ENCODE measurements at regions not wholly inside any gene's neighbourhood (a gene's known extent, or its start where the extent isn't known, plus 50 kb on each side); places are given as distances from the start of the nearest gene placed in this dataset.

- WGBS (ENCODE audit: low lambda C conversion rate): 98% methylated on average over 3 of the region's 3 CpGs
Observed at GRCh38 chr6:11396860-11397259, 140.7 kb upstream of the TMEM170B start.

GRCh38 chr6:11393713-11394627 lies 143.6 kb upstream of the TMEM170B start:
- H3K27me3 ChIP-seq (ENCODE audit: control insufficient read depth in 1 of 2, insufficient read depth in 2 of 2, low read length in 2 of 2): no peaks in the 10 kb centered on the region
- ChIA-PET CTCF (ENCODE audit: low intra/inter-chr PET ratio, low total read pairs) (no interaction called here), POLR2A (interaction anchor here (0.9 to 3.8 kb wide), 9 partner anchors 27 to 206 kb away, joined by 3 to 37 read pairs (median 5); partner anchors contain the start of gene NEDD9)
- intact Hi-C loops (cut with micrococcal nuclease; ENCODE audit: unreplicated experiment) (loop anchor here (1.0 to 5.0 kb wide), 7 partner anchors 27 to 191 kb away; no protein-coding TSS in a partner anchor), in situ Hi-C loops (cut with HindIII; ENCODE audit: extremely low pct_ligation_motif_present, low pct_unique_long_range_greater_than_20kb) (no loop called here)
- H3K4me1 ChIP-seq (ENCODE audit: insufficient read depth, low read length): peaks cover 100% of the 10 kb centered on the region
- 76% methylated on average over 7 of the region's 7 CpGs for WGBS (ENCODE audit: low lambda C conversion rate)
- DNase-seq (ENCODE audit: low spot score) (peak; percentile 54), ATAC-seq (no peak), FAIRE-seq (no peak)
- H4K20me1 ChIP-seq (ENCODE audit: insufficient read depth, low read length): no peaks in the 10 kb centered on the region
- H3K79me2 ChIP-seq (ENCODE audit: insufficient read depth, low read length): peaks cover 11% of the 10 kb centered on the region
- peak overlapping the region; percentile 98 for H3K27ac ChIP-seq (ENCODE audit: extremely low read length, insufficient read depth, low read length)
- H3K4me2 ChIP-seq (ENCODE audit: low read depth, low read length): peak overlapping the region; percentile 74
- BruUV-seq (replicated peaks): no TSS peak
- H3K9ac ChIP-seq (ENCODE audit: insufficient read depth, low read depth, low read length): peak overlapping the region; percentile 88
- H2AFZ ChIP-seq (ENCODE audit: low read length): no peak overlapping the region
- no peaks in the 10 kb centered on the region for H3K36me3 ChIP-seq (replicated peaks in 1 of 2; ENCODE audit: control insufficient read depth in 1 of 2, insufficient read depth in 2 of 2, low read length in 2 of 2)
- no peaks in the 10 kb centered on the region for H3K9me3 ChIP-seq (ENCODE audit: low read length)
- peak overlapping the region in 1 of 3 experiments; percentile 20; a peak in 1 of 6 replicates for H3K4me3 ChIP-seq (replicated peaks in 1 of 3; ENCODE audit: insufficient read depth in 1 of 3, low read depth in 2 of 3, low read length in 3 of 3)
- TF ChIP-seq ZNF496 (CRISPR knock-in tag; IDR thresholded peaks at IDR 0.05; ENCODE audit: insufficient replicate concordance) (no peak), ZNF264 (CRISPR knock-in tag; IDR thresholded peaks at IDR 0.05) (0 out of 2 replicates have a peak, but pooled peaks have one; percentile 22), TARDBP (CRISPR knock-in tag; IDR thresholded peaks at IDR 0.05) (peak; percentile 27; the same call in 1 of the 2 replicates), ZBTB37 (CRISPR knock-in tag; IDR thresholded peaks at IDR 0.05) (0 out of 2 replicates have a peak, but pooled peaks have one; percentile 6), ZBTB10 (CRISPR knock-in tag; IDR thresholded peaks at IDR 0.05; ENCODE audit: borderline replicate concordance) (no peak), NCOA5 (CRISPR knock-in tag; IDR thresholded peaks at IDR 0.05) (no peak), ZNF775 (CRISPR knock-in tag; IDR thresholded peaks at IDR 0.05; ENCODE audit: borderline replicate concordance) (no peak), PAF1 (CRISPR knock-in tag; IDR thresholded peaks at IDR 0.05) (peak; percentile 18; the same call in 1 of the 2 replicates)

More at GRCh38 chr6:11396860-11397259, 140.7 kb upstream of the TMEM170B start:
- H3K36me3 ChIP-seq (replicated peaks in 1 of 2; ENCODE audit: control insufficient read depth in 1 of 2, insufficient read depth in 2 of 2, low read length in 2 of 2): no peaks in the 10 kb centered on the region
- H3K27me3 ChIP-seq (ENCODE audit: control insufficient read depth in 1 of 2, insufficient read depth in 2 of 2, low read length in 2 of 2): no peaks in the 10 kb centered on the region
- DNase-seq (ENCODE audit: low spot score) (no peak), ATAC-seq (no peak), FAIRE-seq (no peak)
- intact Hi-C loops (cut with micrococcal nuclease; ENCODE audit: unreplicated experiment) (no loop called here), in situ Hi-C loops (cut with HindIII; ENCODE audit: extremely low pct_ligation_motif_present, low pct_unique_long_range_greater_than_20kb) (no loop called here)
- no peak overlapping the region; the same call in 1 of the 2 replicates for H3K9ac ChIP-seq (ENCODE audit: insufficient read depth, low read depth, low read length)
- no peak overlapping the region for H2AFZ ChIP-seq (ENCODE audit: low read length)
- 0 out of 2 replicates have a peak, but pooled peaks have one; percentile 40 for TF ChIP-seq FOXC1 (CRISPR knock-in tag; IDR thresholded peaks at IDR 0.05; ENCODE audit: borderline replicate concordance)
- 0 out of 2 replicates have a peak, but pooled peaks have one; percentile 21 for TF ChIP-seq BRD4 (CRISPR knock-in tag; IDR thresholded peaks at IDR 0.05)
- TF ChIP-seq LCORL (IDR thresholded peaks at IDR 0.05): no peak
- TF ChIP-seq LCORL (CRISPR knock-in tag; IDR thresholded peaks at IDR 0.05): peak; percentile 50; the same call in 1 of the 2 replicates
- TF ChIP-seq HOXD1 (CRISPR knock-in tag; IDR thresholded peaks at IDR 0.05): no peak
- 0 out of 2 replicates have a peak, but pooled peaks have one; percentile 5 for TF ChIP-seq MED1 (CRISPR knock-in tag; IDR thresholded peaks at IDR 0.05)
- no peak for TF ChIP-seq CCAR2 (optimal IDR thresholded peaks at IDR 0.05; ENCODE audit: low read depth, low read length)
- TF ChIP-seq ZMYM4 (CRISPR knock-in tag; IDR thresholded peaks at IDR 0.05): 0 out of 2 replicates have a peak, but pooled peaks have one; percentile 18
- TF ChIP-seq TOE1 (CRISPR knock-in tag; IDR thresholded peaks at IDR 0.05): no peak
- CTCF ChIA-PET (ENCODE audit: low intra/inter-chr PET ratio, low total read pairs): no interaction called here
- no peak overlapping the region for H3K4me3 ChIP-seq (replicated peaks in 1 of 3; ENCODE audit: insufficient read depth in 1 of 3, low read depth in 2 of 3, low read length in 3 of 3)
- peak overlapping the region; percentile 95 for H3K27ac ChIP-seq (ENCODE audit: extremely low read length, insufficient read depth, low read length)
- H3K4me2 ChIP-seq (ENCODE audit: low read depth, low read length): no peak overlapping the region
- POLR2A ChIA-PET: interaction anchor here (1.5 to 2.5 kb wide), 2 partner anchors 18 to 164 kb away, joined by 3 to 24 read pairs; partner anchors contain the start of gene NEDD9
- H4K20me1 ChIP-seq (ENCODE audit: insufficient read depth, low read length): no peaks in the 10 kb centered on the region
- H3K9me3 ChIP-seq (ENCODE audit: low read length): no peaks in the 10 kb centered on the region
- peaks cover 91% of the 10 kb centered on the region for H3K4me1 ChIP-seq (ENCODE audit: insufficient read depth, low read length)
- peaks cover 11% of the 10 kb centered on the region for H3K79me2 ChIP-seq (ENCODE audit: insufficient read depth, low read length)
- BruUV-seq (replicated peaks): no TSS peak

All from HepG2 (cell line).